Urothelium cell line (cell line): ENCODE measurements at regions not wholly inside any gene's neighbourhood (a gene's known extent, or its start where the extent isn't known, plus 50 kb on each side); places are given as distances from the start of the nearest gene placed in this dataset.

Experiments
- DNase-seq: peaks from one replicate; pipeline ENCODE4 v3.0.0; 2011; ENCODE audit warnings: low spot score, mixed read lengths
- FAIRE-seq: peaks from 2 replicates; lab custom pipeline; 2011; peaks lifted over from hg19 to GRCh38; lab: Jason Lieb, UNC

- FAIRE-seq (no peak), DNase-seq (no peak)
Observed at GRCh38 chr6:114600381-114600780, 257.6 kb upstream of the HS3ST5 start.

GRCh38 chr6:114595591-114595990, 252.8 kb upstream of the HS3ST5 start:
- no peak for DNase-seq
- FAIRE-seq, result no peak

DNA sequence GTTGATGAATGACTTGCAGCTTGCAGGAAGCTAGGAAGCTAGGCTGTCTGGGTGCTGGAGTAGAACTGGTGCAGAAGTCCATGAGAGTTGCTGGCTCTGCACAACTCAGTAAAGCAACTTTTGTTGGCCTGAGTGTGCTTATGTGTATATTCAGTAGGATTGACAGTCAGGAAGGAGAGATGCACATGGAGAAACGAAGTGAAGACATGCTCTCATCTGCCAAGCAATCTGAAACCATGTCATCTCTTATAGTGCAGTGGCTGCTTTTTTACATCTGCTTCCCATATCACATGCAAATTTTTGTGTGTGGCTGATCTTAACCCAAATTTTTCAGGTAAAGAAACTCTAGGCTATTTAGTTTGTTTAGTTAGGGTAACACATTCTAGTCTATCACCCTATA, 252.4 kb upstream of the HS3ST5 start:
- FAIRE-seq (no peak), DNase-seq (no peak)

DNA sequence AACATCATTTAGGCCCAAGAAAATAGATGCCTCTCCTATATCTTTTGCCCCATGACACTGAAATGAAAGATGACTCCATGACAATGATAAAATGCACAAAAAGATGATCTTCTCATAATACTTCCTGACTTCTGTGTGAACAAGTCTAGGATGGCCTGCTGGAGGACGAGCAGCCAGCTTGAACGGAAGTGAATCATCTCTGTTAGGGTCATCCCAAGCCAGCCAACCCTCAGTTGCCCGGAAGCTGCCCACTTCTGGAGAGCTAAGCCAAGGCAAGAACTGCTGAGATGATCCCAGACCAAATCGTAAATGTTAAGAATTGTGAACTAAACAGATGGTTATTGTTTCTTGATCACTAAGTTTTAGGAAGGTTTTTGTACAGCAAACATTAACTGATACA, 249.7 kb upstream of the HS3ST5 start:
- DNase-seq, result peak; percentile 3
- FAIRE-seq, result no peak

GRCh38 chr6:114588726-114589125, 245.9 kb upstream of the HS3ST5 start:
- FAIRE-seq (no peak), DNase-seq (no peak)

DNA sequence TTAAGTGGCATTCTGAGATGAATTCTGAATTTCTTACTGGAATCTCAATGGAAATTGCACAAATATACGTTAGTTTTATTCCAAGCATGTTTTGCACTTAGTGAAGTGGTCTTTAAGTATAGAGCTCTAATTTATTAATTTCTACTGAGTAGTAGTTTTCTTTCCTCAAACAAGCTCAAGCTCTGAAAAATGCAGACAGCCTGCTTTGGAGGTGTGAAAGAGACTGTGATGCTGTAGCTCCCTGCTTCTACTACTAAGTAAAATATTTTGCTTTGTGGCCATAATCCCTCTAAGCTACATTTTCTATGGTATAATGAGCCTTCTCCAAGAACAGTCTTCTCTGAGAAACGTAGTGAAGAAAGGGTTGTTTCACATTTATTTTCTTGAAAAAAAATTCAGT, 243.5 kb upstream of the HS3ST5 start:
- FAIRE-seq (no peak), DNase-seq (no peak)

GRCh38 chr6:114581293-114581692, 238.5 kb upstream of the HS3ST5 start:
- no peak for FAIRE-seq
- no peak for DNase-seq

- DNase-seq, result no peak
- FAIRE-seq, result no peak
Observed at GRCh38 chr6:114580882-114581281, 238.1 kb upstream of the HS3ST5 start.

GRCh38 chr6:114579486-114579885, 236.7 kb upstream of the HS3ST5 start:
- FAIRE-seq, result no peak
- no peak for DNase-seq

DNA sequence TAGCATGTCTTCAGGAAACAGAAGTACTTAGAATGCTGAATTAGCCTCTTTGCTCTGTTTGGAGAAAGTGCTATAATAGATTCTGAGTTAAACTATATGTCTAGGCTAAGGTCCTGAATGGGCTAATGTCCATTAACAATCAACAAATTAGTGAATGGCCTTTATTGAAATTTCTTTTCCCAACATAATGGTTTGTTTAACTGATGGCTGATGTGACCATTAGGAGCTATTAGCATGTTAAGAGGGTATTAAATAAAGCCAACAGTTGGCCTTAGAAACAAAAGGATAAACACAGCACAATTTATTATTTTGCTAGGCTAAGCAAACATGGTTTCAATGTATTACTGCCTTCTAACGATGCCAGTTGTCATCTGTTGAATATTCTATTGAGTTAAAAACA, 234.3 kb upstream of the HS3ST5 start:
- no peak for DNase-seq
- no peak for FAIRE-seq

DNA sequence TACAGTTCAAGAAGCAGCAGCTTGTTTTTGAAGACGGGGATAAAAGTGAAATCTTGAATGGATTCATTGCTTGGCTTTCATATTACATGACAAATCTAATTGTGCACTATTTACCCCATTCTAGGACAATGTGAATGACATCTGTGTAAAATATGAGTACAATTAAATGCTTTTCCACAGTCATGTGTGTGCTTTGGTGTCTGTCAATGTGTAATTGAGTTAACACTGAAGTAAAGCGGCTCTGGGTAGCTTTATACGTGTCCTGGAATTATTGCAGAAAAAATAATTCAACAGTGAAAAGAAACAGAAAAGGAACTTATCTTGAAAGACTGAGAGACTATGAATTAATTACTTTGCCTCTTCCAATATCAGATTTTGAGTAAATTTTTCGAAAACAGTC, 233.5 kb upstream of the HS3ST5 start:
- no peak for DNase-seq
- no peak for FAIRE-seq

DNA sequence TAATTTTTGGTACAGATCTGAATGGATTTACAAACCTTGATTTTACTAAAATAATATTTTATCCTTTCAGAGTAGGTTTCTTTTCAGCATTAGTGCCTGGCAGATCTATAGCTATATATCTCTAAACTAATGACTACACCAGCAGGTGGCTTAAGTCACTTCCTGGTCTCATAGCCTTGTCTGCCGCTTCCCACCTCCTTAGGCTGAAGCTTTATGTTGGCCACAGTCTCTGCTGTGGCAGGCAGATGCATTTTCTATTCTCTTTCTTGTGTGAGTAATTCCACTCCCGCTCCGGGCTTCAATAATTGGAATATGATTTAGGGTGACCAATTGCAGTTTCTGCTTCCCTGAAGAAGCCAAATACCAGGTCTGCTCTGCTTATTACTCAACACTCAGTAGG, 226.8 kb upstream of the HS3ST5 start:
- DNase-seq (no peak), FAIRE-seq (no peak)

DNA sequence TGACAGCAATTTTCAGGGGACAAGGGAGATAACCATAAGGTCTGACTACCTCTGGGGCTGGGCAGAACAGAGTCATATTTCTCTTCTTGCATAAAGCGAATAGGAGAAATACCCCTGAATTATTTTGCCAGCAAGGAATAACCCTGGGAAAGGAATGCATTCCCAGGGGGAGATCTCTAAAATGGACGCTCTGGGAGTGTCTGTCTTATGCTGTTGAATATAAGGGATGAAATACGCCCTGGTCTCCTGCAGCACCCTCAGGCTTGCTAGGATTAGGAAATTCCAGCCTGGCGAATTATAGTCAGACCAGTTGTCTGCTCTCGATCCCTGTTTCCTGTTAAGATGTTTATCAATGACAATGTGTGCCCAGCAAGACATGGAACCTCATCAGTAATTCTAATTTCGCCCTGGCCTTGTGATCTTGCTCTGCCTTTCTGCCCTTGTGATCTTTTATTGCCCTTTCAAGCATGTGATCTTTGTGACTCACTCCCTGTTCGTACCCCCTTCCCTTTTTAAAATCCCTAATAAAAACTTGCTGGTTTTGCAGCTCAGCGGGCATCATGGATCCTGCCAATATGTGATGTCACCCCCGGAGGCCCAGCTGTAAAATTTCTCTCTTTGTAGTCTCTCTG, 221.6 kb upstream of the HS3ST5 start:
- FAIRE-seq, result no peak
- DNase-seq, result no peak

- no peak for DNase-seq
- FAIRE-seq, result no peak
Observed at GRCh38 chr6:114559419-114559818, 216.6 kb upstream of the HS3ST5 start.

DNA sequence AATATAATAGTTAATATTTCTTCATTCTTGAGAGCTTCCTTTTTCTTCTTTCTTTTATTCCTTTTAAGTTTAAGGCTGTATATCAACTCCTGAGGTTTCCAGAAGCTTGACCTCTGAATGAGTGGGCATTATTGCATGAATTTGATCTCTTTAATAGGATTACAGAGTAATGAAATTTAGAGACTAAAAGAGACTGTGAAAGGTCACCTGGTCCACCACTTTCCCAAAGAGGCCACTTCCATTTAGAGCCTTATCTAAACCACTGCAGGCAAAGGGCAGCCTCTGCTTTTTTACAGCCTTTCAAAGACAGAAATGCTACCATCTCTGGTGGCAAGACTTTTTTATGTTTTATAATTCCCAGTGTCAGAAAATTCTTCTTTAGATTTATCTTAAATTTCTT, 215.3 kb upstream of the HS3ST5 start:
- DNase-seq, result no peak
- no peak for FAIRE-seq

DNA sequence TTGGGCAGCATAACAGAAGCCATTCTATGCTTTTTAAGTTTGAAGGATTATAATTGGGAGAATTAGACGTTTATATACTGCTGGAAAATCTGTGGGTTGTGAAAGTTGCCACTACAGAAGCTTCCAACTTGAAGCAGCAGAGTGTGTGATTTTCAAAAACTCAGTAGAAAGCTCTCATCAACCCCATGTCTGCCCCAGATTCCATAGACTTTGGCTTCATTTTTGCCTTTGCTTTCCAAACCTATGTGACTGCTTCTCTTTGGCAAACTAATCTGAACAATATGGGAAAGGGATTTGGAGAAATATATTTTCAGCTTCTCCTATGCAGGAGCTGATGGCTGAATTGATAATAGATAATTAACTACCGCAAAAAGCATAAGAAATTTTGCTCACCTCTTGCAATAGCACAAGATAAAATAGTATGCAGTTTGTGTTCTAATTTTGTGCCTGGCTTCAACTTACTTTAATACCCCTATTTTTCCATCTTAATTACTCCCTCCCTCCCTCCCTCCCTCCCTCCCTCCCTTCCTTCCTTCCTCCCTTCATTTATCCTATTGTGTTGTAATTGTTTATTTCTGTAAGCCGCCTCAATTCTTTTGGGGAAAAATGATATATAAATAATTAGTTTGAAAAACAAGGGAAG, 214.1 kb upstream of the HS3ST5 start:
- no peak for FAIRE-seq
- no peak for DNase-seq

DNA sequence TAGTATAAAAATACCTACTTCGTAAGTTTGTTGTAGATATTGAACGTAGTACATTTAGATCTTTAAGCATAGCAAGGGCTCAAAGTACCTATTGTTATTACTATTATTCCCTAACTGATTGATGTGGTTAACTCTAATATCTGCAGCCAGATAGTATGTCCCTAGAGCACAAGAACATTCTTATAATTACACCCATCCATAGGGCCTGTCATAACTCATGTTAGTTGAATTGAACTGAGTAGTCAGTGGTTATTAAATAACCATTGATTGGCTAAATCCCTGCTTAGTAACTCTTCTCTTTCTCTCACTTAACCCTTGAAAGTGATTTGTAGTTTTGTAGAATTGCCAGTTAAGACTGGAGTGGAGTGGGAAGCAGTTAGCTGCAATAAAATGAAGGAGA, 207.5 kb upstream of the HS3ST5 start:
- DNase-seq (no peak), FAIRE-seq (no peak)

DNA sequence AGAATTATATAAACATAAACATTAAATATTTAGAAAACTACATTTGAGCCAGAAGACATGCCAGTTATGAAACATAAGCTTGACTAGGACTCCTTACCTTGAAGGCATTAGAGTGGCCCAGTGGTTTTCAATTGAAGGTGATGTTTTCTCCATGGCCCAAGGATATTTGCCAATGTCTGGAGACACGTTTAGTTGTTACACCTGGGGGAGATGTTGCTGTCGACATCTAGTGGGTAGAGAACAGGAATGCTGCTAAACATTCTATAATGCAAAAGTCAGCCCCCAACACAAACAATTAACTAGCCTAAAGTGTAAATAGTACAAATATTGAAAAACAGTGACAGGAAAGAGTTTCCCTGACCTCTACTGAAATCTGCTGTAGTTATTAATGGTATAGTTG, 200.9 kb upstream of the HS3ST5 start:
- DNase-seq (no peak), FAIRE-seq (no peak)

GRCh38 chr6:114541794-114542193, 199.0 kb upstream of the HS3ST5 start:
- DNase-seq (no peak), FAIRE-seq (no peak)

DNA sequence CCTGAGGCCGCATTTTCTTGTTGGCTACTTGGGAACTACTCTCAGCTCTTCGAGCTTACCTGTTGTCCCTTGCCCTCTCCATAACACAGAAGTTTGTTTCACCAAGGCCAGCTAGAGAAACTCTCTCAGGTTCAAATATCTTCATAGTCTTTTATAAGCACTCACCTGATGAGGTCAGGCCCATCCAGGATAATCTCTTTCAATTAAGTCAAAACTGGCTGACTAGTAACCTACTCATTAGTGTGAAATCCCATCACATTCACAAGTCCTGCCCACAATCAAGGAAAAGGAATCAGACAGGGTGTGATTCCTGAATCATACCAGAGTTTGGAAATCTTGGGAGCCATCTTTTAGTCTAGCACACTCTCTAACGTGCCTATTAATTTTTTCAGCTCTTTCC, 195.2 kb upstream of the HS3ST5 start:
- DNase-seq (no peak), FAIRE-seq (no peak)

DNA sequence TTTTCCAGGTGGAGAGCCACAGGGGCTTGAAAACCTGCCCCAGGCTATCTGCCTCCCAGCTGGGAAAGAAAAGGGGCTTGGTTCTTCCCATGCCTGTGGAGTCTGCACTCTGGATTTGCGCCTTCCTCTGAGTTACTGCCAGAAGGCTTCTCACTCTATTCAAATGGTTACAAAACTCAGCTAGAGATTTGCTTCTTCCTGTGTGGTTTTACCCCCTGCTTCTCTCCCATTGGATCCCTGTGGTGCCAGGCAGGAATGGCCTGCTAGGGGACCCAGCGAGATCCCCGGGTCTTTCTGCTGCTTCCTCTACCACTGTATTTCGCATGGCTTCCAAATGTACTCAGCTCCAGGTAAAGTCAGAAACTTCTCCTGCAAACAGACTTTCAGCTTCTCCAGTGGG, 192.0 kb upstream of the HS3ST5 start:
- no peak for FAIRE-seq
- DNase-seq, result no peak

DNA sequence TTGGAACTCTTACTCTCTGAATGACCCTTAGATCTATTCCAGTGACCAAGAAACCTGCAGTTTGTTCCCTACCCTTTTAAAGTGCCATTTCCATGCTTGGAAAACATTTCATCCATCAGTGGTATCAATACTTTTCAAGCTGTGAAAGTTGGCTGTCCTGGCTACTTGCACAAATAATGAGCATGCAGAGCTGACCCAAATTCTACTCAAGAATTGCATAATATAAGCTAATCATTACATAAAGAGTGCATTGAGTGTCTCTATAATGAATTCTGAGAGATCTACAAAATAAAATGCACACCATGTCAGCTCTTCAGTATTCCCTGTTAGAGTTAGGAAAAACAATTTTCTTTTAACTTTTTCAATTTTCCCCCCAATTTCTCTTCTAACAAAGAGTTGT, 181.3 kb upstream of the HS3ST5 start:
- FAIRE-seq (no peak), DNase-seq (no peak)

- no peak for FAIRE-seq
- no peak for DNase-seq
Observed at GRCh38 chr6:114523508-114523907, 180.7 kb upstream of the HS3ST5 start.
